NCI-H1436 (cell line): ENCODE measurements at regions not wholly inside any gene's neighbourhood (a gene's known extent, or its start where the extent isn't known, plus 50 kb on each side); places are given as distances from the start of the nearest gene placed in this dataset.
"Not testable (repeated sequence)": the region's sequence is repeated elsewhere in the genome, so short reads cannot be mapped to it uniquely, and the experiment has no call there.

Experiments used
- DNase-seq: peaks from one replicate; lab custom pipeline; 2025; lab: John Stamatoyannopoulos, UW

DNA sequence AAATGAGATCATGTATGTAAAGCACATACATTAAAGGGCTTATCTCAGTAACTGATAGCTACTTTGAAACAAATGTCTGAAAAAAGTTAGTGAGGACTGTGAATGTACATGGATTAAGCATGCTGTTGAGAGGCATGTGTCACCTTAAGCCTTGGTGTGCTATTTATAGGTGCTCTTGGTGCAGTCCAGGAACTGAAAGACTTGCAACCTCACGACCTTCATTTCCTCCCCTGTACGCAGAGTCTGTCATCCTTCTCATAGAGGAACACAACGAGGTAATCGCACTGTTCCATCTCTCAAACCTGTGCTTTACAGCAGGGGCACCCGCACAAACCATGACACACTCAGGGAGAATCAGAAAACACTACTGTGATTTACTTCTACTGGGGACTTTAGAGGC is 65.6 kb downstream of the UFM1 start:
- no peak for DNase-seq

DNA sequence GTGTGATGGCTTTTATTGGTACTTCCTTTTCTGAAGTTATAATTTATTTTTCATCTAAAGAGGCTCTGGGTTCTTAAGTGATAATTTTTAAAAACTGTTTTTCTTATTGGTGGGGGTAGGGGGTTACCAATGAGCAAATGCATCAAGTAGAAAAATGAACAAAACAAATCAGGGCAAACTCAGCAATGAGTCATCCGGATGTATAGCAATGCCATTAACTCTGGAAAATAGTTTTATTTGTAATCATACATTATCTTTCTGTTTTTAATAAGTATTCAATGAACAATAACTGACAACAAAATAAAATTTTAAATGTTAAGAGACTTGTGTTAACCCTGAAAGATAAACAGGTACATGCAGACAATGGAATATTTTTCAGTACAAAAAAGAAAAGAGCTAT is 67.6 kb downstream of the UFM1 start:
- no peak for DNase-seq

DNA sequence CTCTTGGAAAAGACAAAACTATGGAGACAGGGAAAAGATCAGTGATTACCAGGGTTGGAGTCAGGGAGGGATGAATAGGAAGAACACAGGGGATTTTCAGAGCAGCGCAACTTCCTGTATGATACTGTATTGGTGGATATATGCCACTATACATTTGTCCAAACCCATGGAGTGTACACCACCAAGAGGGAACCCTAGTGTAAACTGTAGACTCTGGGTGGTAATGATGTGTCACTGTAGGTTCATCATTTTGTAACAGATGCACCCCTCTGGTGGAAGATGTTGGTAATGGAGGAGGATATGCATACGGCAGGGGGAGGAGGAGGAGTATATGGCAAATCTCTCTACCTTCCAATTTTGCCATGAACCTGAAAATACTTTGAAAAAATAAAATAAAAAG is 68.1 kb downstream of the UFM1 start:
- no peak for DNase-seq

DNA sequence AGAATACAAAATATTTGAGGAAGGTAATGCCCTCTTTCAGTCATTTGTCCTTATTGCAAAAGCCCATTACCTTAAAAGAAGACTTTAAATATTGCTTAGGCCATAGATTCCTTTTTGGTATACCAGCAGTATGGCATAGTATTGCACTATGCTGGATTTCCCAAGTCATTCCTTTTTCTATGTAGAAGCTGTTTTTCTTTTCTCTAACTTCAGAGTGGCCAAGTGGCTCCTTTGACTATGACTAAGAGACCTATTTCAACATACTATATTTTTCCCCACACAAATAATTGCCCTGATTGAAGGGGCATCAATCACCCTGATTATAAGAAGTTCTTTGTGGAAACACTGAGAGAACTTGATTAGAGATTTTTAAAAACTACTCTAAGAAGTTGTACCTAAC is 68.6 kb downstream of the UFM1 start:
- no peak for DNase-seq

DNA sequence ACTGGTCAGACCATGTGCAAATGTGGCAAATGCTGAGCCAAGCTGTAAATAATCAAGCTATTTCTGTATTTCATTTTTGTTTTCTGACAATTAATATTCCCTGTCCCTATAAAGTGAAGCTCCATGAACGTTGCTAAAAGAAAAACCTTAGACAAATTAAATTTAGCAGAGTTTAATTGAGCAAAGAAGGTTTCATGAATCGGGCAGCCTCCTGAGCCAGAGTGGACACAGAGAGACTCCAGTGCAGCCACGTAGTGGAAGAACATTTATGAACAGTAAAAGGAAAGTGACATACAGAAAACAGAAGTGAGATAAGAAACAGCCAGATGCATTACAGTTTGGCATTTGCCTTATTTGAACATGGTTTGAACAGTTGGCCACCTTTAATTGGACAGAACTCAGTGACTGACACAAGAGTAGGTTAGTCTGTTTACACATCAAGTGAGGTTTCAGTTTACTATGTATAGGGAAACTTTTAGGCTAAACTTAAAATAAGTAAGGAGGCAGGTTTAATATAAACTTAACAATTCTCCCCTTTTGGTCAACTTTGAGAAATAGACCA is 69.7 kb downstream of the UFM1 start:
- no peak for DNase-seq

DNA sequence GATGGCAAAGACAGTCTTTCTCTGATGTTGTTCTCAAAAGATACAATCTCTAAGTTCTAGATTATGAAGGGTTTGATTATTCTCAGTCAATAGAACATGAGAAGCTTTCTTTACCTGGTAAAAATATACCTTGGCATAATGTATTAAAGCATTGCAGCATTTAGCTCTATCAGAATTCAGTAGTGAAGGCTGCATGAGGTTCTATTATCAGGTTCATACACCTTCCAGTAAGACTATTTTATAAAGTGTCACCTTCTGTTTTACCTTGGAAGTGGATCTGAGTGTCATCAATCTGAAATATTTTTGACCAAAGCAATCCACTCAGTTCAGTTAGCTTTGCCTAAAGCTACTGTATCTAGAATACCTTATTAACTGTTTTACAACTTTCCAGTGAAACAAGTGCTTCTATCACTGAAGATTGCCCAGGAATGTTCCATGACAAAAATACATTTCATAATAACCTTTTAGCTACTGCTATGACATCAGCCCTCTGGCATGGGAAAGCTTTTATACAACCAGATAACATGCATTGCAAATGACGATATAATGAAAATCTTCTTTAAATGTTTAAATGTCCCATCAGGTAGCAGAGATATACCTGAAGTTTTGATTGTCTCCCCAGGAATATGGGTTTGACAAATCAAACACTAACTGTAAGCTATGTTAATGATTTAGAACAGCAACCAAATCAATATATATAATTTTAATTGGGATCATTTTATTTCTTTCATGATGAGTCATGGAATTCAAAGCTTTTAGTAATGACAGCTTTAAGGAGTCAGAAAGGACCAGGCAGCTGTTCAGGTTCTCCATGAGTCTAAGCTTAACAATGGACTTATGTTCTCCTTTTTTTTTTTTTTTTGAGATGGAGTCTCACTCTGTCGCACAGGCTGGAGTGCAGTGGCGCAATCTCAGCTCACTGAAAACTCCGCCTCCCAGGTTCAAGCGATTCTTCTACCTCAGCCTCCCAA is 72.2 kb downstream of the UFM1 start:
- DNase-seq = no peak

DNA sequence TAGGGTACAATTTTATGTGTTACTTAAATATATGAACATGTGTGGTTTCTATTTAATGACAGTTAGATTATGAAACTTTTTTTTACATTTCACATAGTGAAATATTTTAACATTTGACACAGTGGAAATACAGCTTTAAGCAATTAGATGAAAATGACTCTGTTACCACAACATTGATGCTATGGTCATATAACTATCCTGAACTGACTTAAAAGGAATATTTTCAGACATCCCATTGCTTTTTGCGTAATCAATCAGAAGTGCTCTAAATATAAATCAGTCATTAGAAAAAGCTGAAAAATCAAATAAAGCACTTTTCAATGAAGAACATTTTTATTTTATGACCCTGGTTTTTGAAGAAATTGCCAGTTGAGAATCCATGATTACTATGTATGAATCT is 80.3 kb downstream of the UFM1 start:
- no peak for DNase-seq

DNA sequence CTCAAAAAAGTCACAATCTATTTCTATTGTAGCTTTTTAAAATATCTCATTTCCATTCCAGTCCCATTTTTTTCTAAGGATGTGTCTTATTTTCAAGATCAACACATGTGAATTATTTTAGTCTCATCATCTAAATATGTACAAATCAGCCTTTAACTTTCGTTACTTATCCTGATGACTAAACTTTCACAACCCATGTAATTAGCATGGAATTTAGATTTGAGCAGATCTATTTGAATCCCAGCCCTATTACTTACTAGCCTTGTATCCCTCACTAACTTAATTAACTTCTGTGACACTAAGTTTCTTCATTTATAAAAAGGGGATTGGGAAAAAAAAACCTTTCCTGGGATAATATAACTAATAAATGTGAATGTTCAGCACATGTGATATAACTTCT is 81.1 kb downstream of the UFM1 start:
- DNase-seq = no peak

DNA sequence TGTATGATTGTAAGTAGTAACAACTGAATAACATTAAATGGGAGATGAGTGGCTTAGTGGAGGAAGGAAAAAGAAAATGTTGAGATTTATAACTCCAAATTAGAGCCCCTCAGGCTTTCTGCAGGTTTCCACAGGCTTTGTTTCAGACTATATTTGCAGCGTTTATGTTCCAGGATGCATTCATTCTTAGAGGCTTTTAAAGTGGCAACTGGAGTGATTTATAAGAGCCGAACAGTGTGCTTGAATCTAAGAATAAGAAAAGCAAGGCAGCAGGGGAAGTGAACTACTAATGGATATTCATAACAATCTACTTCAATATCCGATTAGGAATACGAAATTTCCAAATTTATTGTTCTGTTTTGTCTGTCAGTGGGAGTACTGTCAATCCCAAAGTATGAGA is 91.0 kb downstream of the UFM1 start:
- DNase-seq = no peak

DNA sequence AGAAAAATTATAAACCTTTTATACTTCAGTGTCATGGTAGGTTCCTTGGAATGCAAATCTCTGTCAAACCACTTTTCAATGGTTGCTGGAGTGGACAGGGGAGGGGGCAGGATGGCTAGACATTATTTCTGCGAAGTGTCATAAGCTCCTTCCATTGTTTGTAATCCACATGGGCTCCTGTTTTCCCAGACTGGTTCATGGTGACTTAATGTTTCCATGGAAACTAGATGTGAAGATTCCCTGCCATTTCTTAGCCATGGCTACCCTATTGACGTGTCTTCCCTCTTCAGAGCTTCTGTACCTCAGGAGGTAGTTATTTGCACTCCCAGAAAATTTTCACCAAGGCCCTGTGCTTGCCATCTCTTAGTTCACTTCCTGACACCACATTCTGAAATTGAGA is 95.3 kb downstream of the UFM1 start:
- DNase-seq = no peak

DNA sequence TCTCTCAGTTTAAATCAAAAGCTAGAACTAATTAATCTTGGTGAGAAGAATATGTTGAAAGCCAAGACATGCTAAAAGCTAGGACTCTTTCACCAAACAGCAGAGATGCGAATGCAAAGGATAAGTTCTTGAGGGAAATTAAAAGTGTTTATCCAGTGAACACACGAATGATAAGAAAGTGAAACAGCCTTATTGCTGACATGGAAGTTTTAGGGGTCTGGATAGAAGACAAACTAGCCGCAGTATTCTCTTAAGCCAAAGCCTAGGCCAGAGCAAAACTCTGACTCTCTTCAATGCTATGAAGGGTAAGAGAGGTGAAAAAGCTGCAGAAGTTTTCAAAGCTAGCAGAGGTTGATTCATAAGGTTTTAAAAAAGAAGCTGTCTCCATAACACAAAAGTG is 103.0 kb downstream of the UFM1 start:
- DNase-seq = no peak

DNA sequence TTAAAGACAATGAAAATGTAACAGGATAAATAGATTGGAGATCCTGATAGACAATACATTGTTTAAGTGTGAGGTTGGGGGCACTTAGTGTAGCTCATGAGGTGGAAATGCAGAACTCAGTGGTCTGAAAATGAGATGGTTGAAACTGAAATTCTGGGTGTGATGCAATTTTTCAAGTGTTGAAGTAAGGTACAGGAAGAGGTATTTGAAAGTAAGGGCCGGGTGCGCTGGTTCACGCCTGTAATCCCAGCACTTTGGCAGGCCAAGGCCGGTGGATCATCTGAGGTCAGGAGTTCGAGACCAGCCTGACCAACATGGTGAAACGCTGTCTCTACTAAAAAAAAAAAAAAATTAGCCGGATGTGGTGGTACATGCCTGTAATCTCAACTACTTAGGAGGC is 113.0 kb downstream of the UFM1 start:
- no peak for DNase-seq

DNA sequence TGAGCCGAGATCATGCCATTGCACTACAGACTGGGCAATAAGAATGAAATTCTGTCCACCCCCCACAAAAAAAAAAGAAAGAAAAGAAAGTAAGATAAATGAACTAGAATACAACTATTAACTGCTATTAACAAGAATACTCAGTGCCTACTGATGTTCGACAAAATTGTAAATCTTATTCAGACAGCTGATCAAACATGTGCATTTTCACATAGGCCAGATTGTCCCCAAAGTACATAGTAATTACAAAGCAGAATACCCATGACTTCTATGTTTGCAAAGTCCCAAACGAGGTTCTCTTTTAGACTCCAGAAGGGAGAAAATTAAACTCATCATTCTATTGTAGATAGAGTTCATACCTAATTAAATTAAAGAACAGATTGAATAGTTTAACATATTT is 113.4 kb downstream of the UFM1 start:
- no peak for DNase-seq

DNA sequence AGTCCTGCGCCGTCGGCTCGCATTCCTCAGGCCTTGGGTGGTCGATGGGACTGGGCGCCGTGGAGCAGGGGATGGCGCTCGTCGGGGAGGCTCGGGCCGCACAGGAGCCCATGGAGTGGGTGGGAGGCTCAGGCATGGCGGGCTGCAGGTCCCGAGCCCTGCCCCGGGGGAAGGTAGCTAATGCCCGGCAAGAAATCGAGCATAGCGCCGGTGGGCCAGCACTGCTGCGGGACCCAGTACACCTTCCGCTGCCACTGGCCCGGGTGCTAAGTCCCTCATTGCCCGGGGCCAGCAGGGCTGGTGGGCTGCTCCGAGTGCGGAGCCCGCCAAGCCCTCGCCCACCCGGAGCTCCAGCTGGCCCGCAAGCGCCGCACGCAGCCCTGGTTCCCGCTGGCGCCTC is 122.8 kb downstream of the UFM1 start:
- DNase-seq = not testable (repeated sequence)

DNA sequence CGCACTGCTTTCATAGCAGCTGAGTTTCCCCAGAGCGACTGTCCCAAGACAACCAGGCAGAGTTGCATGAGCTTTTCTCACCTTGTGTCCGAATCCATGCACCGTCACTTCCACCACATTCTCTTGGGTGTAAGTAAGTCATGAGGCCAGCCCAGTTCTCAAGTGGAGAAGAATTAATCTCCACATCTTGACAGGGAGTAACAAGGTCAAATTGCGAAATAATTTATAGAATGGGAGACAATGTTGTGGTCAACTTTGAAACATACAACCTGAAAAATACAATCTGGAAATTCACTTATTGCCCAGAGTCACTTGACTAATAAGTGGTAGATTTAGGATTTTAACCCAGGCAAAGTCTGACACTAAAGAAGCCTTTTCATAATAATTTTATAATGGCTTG is 123.7 kb downstream of the UFM1 start:
- no peak for DNase-seq

DNA sequence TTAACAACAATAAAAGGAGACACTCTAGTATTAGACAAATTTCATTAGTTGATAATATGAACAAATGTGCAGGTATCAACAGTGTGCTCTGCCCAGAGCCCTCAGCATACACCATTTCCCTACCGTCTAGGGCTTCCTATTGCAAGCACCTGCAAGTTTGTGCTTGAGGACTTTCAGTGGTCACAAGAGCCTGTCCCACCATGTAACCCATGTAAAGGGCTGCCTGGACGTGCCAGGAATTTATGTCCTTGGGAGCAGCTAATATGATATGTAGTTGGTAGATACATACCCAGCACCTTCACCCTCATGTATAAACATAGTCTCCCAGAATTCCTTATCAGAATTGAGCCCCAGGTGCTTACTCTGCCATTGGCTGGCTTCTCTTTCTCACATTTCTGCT is 128.0 kb downstream of the UFM1 start:
- no peak for DNase-seq

DNA sequence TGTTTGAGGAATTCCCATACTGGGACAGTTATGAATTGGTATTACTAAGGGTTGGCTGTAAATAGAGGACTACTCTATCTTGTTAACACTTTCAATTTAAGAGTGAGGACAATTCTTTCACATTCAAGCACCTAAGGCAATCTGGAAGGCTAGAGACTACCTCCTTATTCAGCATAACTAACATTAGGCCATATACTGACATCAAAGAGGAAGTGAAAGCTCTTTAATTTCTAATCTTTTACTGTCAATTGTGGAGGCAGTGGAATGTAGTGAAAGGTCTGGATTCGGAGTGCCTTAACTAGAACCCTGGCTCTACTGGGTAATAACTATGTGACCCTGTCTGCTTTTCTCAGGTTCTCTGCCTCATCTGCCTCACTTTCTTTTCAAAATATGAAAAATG is 134.0 kb downstream of the UFM1 start:
- no peak for DNase-seq

DNA sequence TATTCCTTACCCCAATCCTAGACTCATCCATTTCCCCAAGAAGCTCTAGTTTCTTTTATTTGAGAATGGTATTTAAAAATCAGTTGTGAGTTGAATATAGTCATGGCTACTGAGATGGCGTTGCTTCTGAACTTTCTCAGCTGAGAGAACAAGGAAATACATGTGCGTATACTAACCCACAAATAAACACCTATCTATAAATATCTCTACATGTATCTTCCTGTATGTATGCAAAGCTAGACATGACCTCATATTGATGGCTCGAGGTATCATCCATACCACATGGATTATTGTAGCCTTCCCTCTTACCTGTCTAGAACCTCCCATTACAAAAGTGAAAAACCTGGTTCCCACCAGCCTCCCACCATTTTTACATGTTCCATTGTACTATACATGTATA is 141.0 kb downstream of the UFM1 start:
- no peak for DNase-seq

DNA sequence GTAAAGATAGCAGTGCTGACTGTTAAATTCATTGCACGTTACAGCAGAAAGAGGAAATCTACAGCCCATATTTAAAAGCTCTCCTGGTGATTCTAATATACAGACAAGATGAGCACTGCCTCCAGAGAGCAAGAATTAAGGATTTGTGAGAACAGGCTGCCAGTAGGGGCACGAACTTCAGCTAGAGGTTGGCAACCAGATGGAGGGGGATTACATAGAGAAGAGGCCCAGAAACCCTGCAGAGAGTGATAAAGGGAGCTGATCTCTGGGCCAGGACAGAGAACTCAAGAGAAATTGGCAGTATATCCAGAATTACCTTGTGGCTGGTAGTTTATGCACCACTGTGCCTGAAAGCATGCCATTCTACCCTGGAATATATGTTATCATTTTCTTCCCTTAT is 144.8 kb downstream of the UFM1 start:
- no peak for DNase-seq

DNA sequence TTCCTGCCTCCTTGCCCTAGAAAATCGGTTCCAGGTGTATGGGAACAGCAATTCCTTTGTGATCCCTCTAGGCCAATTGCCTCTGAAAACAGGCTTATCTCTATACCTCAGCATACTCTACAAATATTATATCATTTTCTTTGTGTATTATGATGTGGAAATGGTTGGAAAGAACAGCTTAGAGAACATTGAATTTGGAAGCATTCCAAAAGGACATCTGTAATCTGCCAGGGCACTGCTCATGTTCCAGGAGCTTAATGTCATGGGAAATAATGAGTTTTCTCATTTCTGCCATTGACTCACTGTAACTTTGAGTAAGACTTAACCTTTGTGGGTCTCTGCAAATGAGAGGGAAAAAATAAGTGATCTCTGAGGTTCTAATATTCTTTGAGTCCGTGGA is 147.3 kb downstream of the UFM1 start:
- DNase-seq = no peak

DNA sequence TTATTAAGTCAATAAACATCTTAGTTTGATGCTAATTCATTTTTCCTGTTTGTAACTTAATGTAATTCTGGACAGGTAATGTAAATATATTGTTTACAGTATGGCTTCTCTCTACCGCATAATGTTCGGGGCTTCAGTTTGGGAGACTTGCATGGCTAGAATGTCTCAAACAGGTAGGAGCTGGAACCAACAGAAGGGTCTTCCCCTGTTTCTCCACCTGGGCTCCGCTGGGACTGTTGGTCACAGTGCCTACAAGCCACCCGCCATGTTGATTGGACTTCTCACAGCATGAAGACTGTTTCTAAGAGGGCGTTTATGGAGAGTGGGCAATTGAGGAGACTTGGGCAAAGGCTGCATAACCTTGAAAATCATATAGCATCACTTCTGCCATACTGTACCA is 148.6 kb downstream of the UFM1 start:
- no peak for DNase-seq

DNA sequence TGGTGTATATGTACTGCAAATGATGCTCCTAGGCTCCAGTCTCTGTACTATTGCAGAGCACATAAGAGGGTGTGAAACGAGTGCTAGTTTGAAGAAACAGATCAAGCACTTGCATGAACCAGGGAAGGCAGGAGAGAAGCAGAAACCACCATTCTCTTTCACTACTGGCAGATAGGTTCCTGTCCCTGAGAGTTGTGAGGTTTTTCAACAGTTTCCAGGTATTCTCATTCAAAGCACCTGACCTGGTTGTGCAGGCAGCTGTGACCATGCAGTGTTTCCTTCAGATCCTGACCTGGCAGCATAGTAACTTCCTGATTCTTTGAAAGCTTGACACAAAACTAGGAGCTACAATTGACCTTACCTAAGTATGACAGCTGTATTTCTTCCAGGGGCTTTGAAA is 164.9 kb downstream of the UFM1 start:
- DNase-seq = no peak

DNA sequence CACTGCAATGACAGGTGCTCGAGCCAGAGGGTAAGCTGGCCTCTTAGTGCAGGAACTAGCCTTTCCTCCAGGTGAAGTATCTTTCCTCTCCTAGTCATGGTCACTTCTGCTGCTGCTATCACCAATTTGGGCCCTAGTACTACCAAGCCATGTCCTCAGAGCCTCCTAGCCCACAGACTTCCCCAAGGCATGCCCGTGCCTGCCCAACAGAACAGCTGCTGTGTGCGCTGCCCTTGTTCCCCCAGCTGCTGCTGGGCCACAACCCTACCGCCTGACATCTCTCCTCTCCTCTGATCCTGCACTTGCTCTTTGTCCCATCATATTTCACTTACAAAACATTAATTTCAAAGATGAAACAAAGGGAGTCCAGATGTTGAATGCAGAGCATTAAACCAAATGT is 168.5 kb upstream of the FREM2 start:
- DNase-seq = no peak
